Stimulated activated CD8-positive, alpha-beta memory T cell treated with anti-CD3 and anti-CD28 coated beads, Interleukin-4, amount 100 ng/mL, for 48 hours (primary cell): ENCODE measurements at regions not wholly inside any gene's neighbourhood (a gene's known extent, or its start where the extent isn't known, plus 50 kb on each side); places are given as distances from the start of the nearest gene placed in this dataset.
"Not testable (repeated sequence)": the region's sequence is repeated elsewhere in the genome, so short reads cannot be mapped to it uniquely, and the experiment has no call there.

Experiments
- DNase-seq: peaks from one replicate; pipeline ENCODE4 v3.0.0-alpha.2; 2020

DNA sequence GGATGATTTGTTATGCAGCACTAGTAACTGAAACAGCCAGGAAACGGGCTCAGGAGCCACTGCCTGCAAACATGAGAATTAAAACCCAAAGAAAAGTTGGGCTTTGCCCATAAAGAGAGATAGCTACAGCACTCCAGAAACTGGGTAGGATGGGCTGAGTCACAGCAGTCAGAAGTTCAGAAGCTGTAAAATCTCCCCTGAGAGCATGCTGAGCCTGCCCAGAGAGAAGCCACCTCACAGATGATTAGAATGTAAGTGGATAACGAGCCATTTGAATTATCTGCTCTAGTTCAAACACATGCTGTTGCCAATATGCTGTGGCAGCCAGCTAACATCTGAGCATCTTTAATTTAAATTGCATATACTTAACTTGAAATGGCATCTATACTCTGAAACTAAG, 388.1 kb upstream of the ACVR2A start:
- DNase-seq, result no peak

DNA sequence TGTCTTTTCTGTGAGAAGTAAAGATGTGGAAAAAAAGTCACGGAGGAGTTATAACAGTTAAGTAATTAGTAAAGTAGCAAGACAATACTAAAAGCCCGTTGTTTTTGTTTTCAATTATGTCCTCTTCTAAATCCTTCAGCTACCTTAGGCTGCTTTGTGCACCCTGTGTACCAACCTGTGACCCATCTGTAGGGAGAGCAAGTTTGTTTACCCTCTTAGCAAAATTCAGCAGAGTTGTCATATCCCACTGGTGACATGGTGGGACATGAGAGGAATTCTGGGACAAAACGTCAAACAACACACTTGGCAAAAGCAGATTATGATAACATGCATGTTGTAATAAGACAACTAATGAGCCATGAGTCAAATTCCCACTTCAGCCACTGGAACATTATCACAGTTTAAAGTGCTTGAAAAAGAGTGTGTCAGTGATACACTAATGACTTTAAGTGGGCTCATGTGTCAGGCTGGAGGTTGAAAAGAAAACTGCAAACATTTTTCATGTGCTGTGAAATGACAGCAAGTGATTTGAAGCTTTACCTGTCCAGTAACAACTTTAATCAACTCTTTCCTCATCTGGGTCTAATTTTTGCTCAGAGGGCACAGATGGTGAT, 392.8 kb upstream of the ACVR2A start:
- no peak for DNase-seq

DNA sequence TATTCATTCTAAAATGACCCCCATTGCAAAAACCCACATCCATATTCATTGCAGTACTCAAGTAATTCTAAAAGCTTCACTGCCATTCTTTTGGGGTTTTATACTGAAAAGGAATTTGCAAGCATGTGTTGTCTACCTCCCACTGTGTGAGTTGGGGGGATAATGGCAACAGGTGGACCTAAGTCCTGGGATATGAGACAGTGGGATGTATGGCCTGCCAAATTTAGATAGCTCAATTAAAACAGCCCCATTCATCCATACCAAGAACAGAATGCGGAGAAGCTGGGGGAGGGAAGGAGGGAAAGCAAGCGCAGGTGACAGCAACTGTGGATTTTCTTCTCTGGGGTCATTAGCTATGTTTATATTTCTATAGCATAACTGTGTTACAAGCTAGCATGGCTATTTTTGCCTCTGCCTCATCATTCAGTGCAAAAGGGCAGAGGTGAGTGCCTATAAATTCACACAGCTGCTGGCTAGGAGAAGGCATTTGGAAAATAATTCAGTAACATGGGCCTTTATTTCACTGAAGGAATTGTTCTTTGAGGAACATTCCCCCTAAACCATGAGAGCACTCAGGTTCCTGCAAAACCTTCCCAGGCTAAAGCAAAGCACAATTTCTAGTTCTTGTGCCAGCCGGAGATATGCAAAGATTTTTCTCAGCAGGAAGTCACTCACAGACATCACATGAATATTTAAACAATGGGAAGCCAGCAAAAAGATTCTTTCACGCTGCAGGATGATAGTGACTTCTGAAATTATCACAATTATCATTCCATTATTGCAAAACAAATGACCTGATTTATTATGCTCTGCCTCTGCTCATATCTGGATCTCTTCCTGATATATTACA, 393.9 kb upstream of the ACVR2A start:
- DNase-seq, result no peak

DNA sequence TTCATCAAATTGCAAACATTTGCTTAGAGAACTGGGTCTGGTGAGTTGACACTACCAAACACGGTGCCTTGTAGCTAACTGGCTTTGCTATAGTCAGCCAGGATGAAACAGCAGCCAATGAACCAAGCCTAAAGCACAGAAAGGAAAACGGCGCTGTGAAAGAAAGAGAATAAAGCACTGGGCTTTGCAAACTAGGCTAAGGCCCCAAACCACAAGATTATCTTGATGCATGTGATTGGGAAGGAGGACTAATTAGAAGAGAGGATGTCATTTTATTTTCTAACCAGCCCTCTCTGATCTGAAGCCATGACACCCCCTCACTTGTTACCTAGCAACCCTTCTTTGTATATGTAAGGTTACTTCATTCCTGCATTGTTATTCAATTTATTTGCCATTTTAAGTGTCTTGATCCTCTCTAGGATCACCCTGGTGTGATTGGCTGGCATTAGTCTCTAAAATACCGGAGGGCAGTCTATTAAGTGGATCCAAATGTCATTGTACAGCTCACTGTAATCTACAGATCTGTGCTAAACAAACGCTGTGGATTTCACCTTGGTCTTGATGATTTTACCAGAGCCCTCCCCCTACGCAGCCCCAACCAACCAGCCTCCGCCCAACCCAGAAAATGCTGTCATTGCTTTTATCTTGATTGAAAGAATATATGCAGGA, 395.4 kb upstream of the ACVR2A start:
- peak; percentile 26 for DNase-seq

DNA sequence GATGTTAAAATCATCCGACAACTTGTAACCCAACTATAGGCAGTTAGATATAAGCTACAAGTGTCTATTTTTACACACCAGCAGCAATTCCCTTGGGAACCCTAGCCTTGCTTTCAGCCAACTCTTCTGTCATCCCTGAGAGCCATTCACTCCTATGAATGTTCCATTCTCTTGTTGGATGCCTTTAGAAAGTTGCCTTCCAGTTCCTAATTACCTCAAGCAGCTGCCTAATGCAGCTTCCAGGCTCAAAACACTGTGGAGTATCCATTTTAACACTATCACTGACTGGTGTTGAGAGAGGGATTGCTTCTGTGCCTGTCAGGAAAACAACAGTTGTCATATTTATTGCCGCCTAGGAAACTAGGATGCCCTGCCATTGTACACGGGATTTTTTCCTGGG, 402.0 kb upstream of the ACVR2A start:
- DNase-seq, result no peak

DNA sequence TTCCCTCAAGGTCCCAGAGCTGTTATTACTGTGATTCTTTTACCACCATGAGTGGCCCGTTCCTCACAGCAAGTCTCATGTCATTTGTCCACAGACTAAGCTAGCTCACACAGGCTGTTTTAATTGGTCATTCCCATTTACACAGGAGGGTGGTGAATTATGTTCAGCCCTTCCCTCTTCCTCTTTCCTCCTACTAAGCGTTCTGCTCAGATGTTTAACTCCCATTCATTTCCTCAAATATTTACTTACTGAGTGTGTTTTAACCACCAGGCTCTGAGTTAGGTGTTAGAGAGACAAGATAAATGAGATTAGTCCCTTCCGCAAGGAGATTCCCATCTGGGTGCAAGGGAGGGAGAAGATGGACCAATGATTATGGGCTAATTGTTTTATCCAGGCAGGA, 403.6 kb upstream of the ACVR2A start:
- DNase-seq, result no peak

DNA sequence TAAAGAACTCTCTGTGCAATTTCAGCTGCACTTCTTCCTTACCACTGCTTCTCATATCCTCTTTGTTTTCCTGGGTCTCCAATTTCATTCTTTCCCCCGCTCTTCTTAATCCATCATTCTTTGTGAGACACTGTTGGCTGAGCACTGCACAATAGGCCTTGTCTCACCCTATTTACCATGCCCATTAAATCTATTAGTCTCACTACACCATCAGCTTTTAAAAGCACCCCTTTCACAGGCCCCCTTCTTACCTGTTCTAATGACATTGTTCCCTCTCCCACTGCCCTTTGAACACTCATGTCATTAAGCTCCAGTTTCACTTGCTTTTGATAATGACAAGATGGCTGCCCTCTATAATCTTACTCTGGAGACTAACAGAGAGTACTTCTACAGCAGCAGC, 404.1 kb upstream of the ACVR2A start:
- DNase-seq, result no peak

DNA sequence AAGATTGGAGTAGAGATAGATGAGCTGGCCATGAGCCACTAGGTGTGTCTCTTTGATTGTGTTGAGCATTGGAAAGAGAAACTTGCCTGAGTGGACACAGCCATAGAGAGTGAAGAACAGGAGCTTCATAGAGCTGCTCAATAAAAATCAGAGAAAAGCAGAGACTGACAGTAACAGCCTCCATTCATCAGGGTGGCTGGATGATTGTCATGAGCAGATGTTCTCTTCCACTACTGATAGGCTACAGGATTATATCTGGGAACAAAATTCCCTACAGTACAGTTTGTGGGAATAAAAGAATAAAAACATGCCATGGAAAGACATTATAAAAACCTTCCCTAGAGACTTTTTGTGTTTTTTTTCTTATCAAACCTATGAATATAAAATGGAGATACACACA, 404.8 kb upstream of the ACVR2A start:
- no peak for DNase-seq

DNA sequence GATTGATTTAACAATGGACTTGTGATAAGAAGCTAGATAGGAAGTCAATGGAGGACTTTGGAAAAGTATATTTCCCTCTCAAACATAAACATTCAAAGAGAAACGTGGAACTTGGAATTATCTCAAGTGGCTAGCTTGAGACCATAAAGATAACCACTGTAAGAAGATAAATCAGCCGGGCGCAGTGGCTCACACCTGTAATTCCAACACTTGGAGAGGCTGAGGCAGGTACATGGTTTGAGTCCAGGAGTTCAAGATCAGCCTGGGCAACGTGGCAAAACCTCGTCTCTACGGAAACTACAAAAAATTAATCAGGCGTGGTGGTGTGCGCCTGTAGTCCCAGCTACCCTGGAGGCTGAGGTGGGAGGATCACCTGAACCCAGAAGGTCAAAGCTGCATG, 405.9 kb upstream of the ACVR2A start:
- DNase-seq, result no peak

DNA sequence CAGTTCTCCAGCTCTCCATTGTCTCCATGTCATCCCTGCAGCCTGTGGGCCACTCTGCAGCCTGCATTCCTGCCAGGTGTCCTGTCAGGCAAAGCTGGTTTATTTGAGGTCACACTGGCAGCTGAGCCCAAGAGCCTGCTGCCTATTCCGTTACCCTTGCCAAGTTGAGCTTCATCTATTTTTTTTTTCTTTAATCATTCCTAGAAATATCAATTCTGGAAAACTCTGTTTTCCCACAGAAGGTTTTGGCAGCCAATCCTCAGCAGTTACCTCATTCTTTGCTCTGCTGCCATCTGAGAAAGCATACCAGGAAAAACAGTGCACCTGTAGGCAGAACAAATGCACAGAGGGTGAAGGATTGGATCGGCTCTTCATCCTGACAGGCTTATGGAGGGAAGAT, 411.0 kb upstream of the ACVR2A start:
- DNase-seq, result no peak

DNA sequence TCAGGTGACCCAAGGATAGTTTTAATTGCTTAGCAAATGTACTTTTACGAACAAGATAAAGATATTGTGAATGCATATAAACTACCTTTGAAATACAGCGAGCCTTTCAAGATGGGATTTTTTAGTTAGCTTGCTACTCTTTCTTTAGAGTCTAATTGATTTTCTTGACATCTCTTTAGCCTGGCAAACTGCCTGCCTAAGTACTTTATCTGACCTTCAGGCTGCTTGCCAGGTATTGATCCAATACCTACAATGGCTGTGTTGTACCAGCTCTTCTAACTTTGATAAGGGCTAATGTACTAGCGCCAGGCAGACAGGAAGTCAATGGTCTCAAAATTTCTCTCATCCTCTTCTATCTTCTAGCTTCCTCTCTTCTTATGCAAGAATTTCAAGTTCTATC, 414.4 kb upstream of the ACVR2A start:
- DNase-seq, result no peak

DNA sequence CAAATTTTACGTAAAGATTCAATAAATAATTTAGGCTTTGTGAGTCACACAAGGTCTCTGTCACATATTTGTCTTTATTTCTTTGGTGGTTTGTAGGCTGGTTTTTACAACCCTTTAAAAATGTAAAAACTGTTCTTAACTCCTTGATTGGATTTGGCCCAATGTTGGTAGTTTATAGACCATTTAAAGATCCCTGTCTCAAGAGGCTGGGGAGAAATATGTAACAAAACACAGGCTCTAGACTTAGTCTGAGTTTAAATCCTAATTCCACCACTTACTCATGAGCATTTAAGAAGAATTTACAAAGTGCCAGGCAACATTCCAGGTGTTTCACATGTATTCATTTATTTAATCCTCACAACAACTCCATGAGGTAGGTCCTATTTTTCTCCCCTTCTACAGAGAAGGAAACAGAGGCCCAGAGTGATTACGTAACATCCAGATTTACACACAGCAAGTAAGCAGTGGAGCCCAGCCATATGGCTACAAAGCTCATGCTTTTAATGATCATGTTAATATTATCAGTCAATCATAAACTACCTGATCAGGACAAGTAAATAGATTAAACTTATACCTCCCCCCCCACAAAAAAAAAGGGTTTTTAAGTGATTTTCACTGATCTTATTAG, 416.6 kb upstream of the ACVR2A start:
- DNase-seq, result no peak

DNA sequence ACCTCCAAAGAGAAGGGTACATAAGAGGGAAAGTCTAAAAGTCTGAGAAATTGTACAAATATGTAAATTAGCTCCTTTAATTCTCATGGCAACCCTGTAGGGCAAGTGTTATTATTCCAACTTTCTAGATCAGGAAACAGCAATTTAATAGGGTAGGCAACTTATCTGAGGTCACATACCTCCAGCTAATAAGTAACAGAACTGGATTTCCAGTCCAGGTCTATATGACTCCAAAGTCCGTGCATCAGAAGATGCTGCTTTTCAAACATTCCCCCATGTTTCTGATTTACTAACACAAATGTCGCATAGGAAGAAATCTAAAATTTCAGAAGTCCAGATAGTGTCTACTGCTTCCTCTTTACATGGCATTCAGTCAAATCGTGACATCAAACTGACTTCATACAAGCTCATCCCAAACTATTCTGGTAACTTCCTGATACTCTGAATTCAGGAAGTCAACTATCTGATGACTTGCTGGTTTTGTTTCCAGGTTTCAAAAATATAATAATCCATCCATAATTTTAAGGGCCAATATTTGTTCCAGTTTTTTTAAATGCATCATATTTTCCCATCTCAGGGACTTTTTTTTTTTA, 419.3 kb upstream of the ACVR2A start:
- DNase-seq, result no peak

DNA sequence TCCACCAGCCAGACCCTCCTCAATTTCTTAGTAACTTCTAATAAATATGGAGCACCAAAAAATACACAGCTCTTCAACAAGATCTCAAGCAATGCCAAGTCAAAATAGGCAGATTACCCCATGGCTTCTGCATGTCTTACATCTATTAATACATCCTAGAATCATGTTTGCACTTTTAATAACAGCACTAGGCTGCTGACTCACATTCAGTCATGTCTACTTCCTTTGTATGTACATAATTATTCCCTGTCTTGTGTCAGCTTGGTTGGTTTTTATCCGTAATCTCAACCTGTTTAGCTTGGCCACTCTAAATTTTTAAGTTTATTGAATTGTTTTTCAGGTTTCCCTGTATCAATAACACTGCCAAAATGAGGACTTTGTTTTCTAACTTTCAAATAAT, 420.1 kb upstream of the ACVR2A start:
- no peak for DNase-seq

DNA sequence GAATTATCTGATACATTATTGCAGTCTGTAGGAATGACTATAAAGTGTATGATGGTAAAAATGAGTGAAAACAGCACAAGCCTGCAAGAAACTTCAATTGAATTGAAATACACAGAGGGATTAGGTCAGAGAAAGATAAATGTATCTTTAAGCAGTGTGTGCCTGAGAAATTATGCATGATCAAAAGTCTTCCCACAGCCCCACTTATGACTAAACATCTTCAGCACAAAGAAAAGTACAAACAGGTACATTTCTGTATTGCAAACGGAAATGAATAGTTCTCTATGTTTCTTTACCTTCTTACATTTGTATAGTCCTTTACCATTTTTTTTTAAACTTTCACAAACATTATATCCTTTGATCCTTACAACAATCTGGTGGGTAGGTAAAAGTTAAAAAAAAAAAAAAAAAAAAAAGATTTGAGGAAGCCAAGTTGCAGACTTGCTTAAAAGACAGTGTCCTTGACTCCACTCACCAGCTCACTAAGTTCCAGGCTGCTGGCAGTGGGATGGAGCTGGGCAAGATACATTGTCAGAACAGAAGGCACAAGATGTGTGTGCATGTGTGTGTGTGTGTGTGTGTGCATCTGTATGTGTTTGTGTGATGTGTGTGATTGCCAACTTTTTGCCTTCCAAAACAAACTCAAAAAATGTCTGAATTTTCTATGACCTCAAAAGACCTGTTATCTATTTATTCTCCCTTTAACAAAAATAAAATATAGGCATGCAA, 423.7 kb upstream of the ACVR2A start:
- DNase-seq, result no peak

DNA sequence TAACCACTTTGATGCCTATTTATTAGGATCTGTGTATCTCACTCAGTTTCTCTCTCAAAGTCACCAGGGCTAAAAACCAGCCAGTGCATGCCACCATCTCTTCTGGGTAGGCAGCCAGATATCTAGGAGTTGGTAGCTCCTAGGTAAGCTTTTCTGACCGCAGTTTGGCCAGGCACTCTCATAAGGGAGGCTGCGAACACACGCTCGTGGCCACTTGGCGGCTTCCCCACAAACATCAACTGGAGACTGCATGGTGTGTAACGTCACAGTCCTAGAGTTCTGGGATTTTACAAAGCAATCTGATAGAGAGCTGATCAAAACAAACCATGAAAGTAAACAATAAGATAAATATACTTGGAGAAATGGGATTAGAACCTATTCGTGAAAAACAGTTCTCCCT, 424.3 kb upstream of the ACVR2A start:
- no peak for DNase-seq

DNA sequence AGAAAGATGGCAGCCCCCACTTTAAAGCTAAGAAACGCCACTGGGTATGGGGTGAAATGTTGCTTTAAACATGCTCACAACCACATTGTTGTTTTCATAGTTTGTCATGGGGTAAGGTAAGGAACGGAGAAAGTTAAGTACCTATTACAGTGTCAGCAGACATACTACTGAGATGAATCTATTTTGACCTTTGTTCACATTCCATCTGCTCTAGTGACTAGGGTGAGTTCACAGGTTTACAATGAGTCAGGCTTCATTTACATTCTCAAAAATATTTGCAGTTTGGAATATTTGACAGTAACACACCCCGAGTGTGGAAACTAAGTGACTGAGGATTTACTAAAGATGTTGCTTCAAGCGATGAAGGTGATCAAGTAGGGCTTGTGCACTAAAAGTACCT, 428.7 kb upstream of the ACVR2A start:
- no peak for DNase-seq

DNA sequence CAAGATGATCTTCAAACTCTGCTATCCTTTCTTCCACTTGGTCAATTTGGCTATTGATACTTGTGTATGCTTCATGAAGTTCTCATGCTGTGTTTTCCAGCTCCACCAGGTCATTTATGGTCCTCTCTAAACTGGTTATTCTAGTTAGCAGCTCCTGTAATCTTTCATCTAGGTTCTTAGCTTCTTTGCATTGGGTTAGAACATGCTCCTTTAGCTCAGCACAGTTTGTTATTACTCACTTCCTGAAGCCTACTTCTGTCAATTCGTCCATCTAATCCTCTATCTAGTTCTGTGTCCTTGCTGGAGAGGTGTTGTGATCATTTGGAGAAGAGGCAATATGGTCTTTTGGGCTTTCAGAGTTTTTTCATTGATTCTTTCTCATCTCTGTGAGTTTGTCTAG, 430.2 kb upstream of the ACVR2A start:
- DNase-seq, result not testable (repeated sequence)

DNA sequence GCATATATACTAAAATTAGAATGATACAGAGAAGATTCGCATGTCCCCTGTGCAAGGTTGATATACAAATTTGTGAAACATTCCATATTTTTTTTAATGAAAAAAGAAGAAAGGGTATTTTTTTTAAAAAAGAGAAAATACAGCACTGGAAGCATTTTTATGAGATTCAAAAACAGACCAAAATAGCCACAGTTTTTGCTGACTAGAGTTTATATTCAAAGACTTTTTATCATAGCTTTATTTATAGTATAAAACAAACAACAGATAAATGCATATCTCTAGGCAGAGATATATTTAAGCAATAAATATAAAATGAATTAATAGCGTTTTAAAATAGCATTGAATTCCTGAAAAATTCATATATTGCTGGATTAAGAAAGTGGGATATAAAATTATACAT, 436.5 kb upstream of the ACVR2A start:
- no peak for DNase-seq

DNA sequence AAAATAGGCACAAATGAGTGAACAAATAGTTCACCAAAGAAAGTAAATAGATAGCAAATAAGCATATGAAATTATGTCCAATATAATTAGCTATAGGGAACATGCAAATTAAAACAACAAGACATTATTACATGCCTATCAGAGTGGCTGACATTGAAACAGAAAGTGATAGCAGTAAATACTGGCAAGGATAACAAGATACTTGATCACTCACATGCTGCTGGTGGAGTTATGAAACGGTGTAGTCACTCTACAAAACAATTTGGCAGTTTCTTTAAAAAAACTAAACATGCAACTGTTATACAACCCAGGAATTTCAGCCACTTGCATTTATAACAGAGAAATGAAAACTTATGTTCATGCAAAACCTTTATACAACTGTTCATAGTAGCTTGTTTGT, 439.2 kb upstream of the ACVR2A start:
- DNase-seq, result no peak

DNA sequence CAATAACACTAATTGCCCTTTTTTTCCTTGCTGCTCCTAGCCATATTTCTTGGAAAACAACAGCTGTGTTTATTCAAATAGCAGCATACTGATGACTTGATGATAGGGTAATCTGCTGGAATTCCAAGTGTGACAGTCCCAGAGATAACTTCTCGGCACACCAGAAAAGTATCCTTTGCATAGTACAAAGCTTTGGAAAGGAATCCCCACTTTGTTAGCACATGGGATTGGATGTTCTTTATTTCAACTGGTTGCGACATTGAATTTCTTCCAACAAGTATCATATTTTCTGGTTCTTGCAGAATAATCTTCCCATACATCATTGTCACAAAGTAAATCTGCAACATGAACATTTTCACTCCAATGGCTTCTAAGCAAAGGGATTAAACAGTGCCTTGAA, 445.8 kb upstream of the ACVR2A start:
- DNase-seq, result no peak

DNA sequence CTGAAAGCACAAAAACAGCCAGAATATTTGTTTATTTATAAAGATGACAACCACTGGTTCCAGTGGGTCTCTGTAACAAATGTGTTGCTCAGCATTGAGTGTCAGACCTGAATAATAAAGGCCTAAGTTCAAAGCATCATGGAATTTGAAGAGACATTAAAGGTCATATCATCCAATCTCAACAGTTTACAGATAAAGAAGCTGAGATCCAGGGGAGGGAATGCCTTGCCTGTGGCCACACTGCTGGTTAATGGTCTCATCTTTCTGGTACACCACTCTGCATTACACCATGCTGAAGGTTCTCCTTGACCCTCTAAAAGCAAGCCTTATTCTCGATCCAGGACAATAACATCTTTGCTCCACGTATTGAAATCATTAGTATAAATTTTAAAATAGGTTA, 446.5 kb upstream of the ACVR2A start:
- no peak for DNase-seq

DNA sequence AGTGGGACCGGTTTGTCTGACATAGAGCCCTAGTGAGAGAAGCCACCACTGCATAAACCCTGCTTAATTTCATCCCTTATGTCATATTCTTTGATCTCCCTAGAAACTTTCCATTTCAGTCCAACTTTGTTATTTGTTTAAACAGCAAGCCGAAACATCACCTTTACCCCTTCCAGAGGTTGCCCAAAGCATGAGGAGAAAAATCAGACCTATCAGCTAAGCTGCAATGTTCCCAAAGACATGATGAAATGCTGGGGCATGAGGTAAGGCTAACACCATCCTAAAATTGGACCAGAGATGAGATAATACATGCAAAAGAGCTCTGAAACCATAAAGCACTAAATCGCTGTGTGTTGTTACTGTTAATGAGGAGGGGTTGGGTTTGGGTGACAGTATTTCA, 447.9 kb upstream of the ACVR2A start:
- no peak for DNase-seq
